Fibroblast of skin of scalp (primary cell): ENCODE measurements at regions not wholly inside any gene's neighbourhood (a gene's known extent, or its start where the extent isn't known, plus 50 kb on each side); places are given as distances from the start of the nearest gene placed in this dataset.
A peak's percentile ranks its signal among the peaks of the same experiment; 100 is the strongest.

Experiments used
- DNase-seq: peaks from one replicate; pipeline ENCODE4 v3.0.0-alpha.2; 2013

GRCh38 chr5:15261269-15261995 is 238.5 kb upstream of the FBXL7 start:
- no peak for DNase-seq

GRCh38 chr5:15260356-15261268 is 239.4 kb upstream of the FBXL7 start:
- peak; percentile 32 for DNase-seq

- no peak for DNase-seq
Observed at GRCh38 chr5:15256485-15256884, 243.5 kb upstream of the FBXL7 start.

- no peak for DNase-seq
Observed at GRCh38 chr5:15255576-15255975, 244.4 kb upstream of the FBXL7 start.

- DNase-seq, result no peak
Observed at GRCh38 chr5:15254607-15255006, 245.4 kb upstream of the FBXL7 start.

GRCh38 chr5:15252331-15252730 is 247.6 kb upstream of the FBXL7 start:
- no peak for DNase-seq

GRCh38 chr5:15249152-15249551 is 250.8 kb upstream of the FBXL7 start:
- peak; percentile 87 for DNase-seq

GRCh38 chr5:15248731-15249130 is 251.2 kb upstream of the FBXL7 start:
- DNase-seq, result no peak

- DNase-seq, result no peak
Observed at GRCh38 chr5:15245913-15246312, 254.1 kb upstream of the FBXL7 start.

- no peak for DNase-seq
Observed at GRCh38 chr5:15243301-15244020, 256.5 kb upstream of the FBXL7 start.

- peak; percentile 31 for DNase-seq
Observed at GRCh38 chr5:15241216-15241821, 258.7 kb upstream of the FBXL7 start.

GRCh38 chr5:15238006-15238405 is 262.0 kb upstream of the FBXL7 start:
- DNase-seq, result no peak

GRCh38 chr5:15236911-15237508 is 263.0 kb upstream of the FBXL7 start:
- no peak for DNase-seq

GRCh38 chr5:15234911-15235310 is 265.1 kb upstream of the FBXL7 start:
- no peak for DNase-seq

- no peak for DNase-seq
Observed at GRCh38 chr5:15234366-15234765, 265.6 kb upstream of the FBXL7 start.

- no peak for DNase-seq
Observed at GRCh38 chr5:15233566-15233965, 266.4 kb upstream of the FBXL7 start.

- DNase-seq, result no peak
Observed at GRCh38 chr5:15222156-15222555, 277.8 kb upstream of the FBXL7 start.

GRCh38 chr5:15220642-15221173 is 279.3 kb upstream of the FBXL7 start:
- DNase-seq, result no peak

- DNase-seq, result no peak
Observed at GRCh38 chr5:15215056-15215455, 284.9 kb upstream of the FBXL7 start.

- DNase-seq, result no peak
Observed at GRCh38 chr5:15214010-15214409, 286.0 kb upstream of the FBXL7 start.

GRCh38 chr5:15209053-15209762 is 290.8 kb upstream of the FBXL7 start:
- no peak for DNase-seq
